ENCODE measurements at regions not wholly inside any gene's neighbourhood (a gene's known extent, or its start where the extent isn't known, plus 50 kb on each side); places are given as distances from the start of the nearest gene placed in this dataset.

DNA sequence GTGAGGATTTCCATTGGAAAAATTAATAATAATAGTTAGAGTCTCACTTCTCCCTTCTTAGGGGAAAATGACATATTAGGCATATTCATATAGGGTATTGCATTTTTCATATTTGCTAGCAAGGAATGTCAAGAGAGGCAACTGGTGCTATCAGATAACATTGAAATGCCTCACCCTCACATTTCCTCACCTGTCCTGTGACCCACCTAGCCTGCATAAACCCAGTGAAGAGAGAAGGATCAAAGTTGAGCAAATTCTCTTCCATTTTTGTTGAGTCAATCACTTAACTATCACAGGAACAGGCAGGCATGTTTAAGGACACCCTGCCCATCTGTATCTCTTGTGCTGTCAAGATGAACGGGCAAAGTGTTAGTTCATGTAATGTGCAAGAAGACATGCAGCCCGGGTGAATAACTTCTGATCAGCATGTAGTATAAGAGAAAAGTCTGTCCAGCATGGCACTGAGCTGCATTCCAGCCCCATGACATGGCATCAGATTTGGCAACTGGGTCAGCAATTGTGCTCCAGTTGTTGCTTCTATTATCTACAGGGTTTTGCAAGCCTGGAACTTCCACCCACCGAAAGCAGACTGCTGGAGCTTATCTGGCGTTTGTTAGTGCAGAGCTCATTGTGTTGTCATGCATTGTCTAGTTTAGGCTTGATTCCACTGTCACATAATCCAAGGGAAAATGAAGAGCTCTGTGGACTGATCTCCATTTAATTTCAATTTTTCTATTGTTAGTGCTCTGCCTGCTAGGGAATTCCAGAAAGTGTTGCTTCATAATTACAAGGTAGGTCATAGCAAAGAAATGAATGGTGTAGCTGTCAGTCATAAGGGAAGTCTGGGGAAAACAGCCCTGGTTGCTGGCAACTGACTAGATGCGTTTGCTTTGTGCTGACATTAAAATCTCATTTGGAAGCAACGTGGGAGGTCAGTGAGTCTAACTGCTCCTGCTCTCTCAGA is 138.4 kb upstream of the TNFAIP3 start:
- WGBS, 2 donors, result 46 to 57% methylated on average over 6 of the region's 6 CpGs
- no peaks in the 10 kb centered on the region for H3K36me3 ChIP-seq (ENCODE audit: low read depth, missing control alignments)
- intact Hi-C loops (cut with DNase I; ENCODE audit: low total_unique reads), result no loop called here

GRCh38 chr6:137729866-137730629 is 137.0 kb upstream of the TNFAIP3 start:
- Histone ChIP-seq H3K4me3 (no peak overlapping the region), H3K9me3 (no peaks in the 10 kb centered on the region), H3K27me3 (no peaks in the 10 kb centered on the region), H3K27ac (no peak overlapping the region), H3K4me1 (peaks cover 8% of the 10 kb centered on the region), H3K36me3 (ENCODE audit: low read depth, missing control alignments) (no peaks in the 10 kb centered on the region)
- no peak for DNase-seq
- no peak for TF ChIP-seq POLR2A (IDR thresholded peaks at IDR 0.05)
- TF ChIP-seq, protein P1, sequence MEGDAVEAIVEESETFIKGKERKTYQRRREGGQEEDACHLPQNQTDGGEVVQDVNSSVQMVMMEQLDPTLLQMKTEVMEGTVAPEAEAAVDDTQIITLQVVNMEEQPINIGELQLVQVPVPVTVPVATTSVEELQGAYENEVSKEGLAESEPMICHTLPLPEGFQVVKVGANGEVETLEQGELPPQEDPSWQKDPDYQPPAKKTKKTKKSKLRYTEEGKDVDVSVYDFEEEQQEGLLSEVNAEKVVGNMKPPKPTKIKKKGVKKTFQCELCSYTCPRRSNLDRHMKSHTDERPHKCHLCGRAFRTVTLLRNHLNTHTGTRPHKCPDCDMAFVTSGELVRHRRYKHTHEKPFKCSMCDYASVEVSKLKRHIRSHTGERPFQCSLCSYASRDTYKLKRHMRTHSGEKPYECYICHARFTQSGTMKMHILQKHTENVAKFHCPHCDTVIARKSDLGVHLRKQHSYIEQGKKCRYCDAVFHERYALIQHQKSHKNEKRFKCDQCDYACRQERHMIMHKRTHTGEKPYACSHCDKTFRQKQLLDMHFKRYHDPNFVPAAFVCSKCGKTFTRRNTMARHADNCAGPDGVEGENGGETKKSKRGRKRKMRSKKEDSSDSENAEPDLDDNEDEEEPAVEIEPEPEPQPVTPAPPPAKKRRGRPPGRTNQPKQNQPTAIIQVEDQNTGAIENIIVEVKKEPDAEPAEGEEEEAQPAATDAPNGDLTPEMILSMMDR (IDR thresholded peaks at IDR 0.05), result no peak
- WGBS, 2 donors, result 87% methylated on average over 6 of the region's 6 CpGs
- intact Hi-C loops (cut with DNase I; ENCODE audit: low total_unique reads), result no loop called here

More for the DNA sequence above, 138.4 kb upstream of the TNFAIP3 start:
- peak; percentile 50 for DNase-seq
- H3K4me1 ChIP-seq, result peaks cover 8% of the 10 kb centered on the region
- no peaks in the 10 kb centered on the region for H3K27me3 ChIP-seq
- H3K4me3 ChIP-seq, result no peak overlapping the region
- no peak overlapping the region for H3K27ac ChIP-seq
- no peak for TF ChIP-seq POLR2A (IDR thresholded peaks at IDR 0.05)
- TF ChIP-seq, protein P1 (IDR thresholded peaks at IDR 0.05), result no peak
- no peaks in the 10 kb centered on the region for H3K9me3 ChIP-seq

DNA sequence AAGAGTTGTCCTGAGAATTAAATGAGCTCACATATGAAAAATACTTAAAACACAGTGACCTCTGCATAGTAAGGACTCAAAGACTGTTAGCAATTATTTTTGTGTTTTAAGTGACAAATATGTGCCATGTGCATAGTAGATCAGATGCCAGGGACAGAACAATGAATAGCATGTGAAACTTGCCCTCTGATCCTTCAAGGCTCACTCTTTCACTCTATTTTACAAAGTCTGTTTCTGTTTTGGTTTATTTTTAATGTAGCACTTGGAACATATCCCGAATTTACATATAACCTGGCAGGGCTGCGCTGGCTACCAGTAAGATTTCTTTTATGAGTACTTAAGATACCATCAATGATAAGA is 135.5 kb upstream of the TNFAIP3 start:
- no peaks in the 10 kb centered on the region for H3K27me3 ChIP-seq
- no peaks in the 10 kb centered on the region for H3K9me3 ChIP-seq
- intact Hi-C loops (cut with DNase I; ENCODE audit: low total_unique reads), result no loop called here
- peaks cover 8% of the 10 kb centered on the region for H3K4me1 ChIP-seq
- TF ChIP-seq POLR2A (IDR thresholded peaks at IDR 0.05), result no peak
- no peak overlapping the region for H3K27ac ChIP-seq
- no peak overlapping the region for H3K4me3 ChIP-seq
- WGBS, 2 donors, result 91 to 94% methylated on average over 2 of the region's 2 CpGs
- DNase-seq, result no peak
- H3K36me3 ChIP-seq (ENCODE audit: low read depth, missing control alignments), result no peaks in the 10 kb centered on the region

DNA sequence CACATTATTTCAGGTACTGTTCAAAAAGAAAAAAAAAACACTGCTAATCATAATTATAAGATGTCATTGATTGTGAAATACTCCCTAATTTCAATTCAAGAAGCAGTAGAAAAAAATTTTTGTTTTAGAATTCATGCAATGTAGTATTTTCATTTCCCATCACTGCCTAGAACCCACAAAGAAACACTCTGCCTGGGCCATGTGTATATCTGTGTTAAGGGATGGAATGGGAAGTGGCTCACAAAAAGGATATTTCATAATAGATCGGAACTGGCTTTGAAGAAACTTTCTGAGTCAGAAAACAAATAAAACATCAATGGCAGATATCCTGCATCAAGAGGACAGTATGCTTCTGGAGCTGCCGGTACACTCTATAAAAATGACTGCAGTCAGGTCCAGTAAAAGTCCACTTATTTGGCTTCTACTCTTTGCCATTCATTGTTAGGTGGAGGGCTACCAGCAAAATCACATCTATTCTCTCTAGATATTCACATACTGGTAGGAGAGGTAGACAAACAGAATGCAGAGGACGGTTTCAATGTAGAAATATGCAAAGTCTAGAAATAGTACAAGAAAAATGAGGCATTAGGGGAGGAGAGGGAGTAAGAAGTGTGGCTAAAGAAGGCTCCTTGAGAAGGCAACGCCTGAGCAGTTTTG is 135.0 kb upstream of the TNFAIP3 start:
- H3K4me1 ChIP-seq, result peaks cover 8% of the 10 kb centered on the region
- no peaks in the 10 kb centered on the region for H3K36me3 ChIP-seq (ENCODE audit: low read depth, missing control alignments)
- TF ChIP-seq, protein P1 (IDR thresholded peaks at IDR 0.05), result no peak
- no peak for TF ChIP-seq POLR2A (IDR thresholded peaks at IDR 0.05)
- no peaks in the 10 kb centered on the region for H3K9me3 ChIP-seq
- intact Hi-C loops (cut with DNase I; ENCODE audit: low total_unique reads), result no loop called here
- 57 to 68% methylated on average over 4 of the region's 4 CpGs for WGBS, 2 donors
- H3K27ac ChIP-seq, result no peak overlapping the region
- H3K4me3 ChIP-seq, result no peak overlapping the region
- DNase-seq, result no peak
- no peaks in the 10 kb centered on the region for H3K27me3 ChIP-seq

- Histone ChIP-seq H3K27ac (no peak overlapping the region), H3K9me3 (no peaks in the 10 kb centered on the region), H3K4me3 (no peak overlapping the region), H3K4me1 (peaks cover 13% of the 10 kb centered on the region), H3K27me3 (no peaks in the 10 kb centered on the region), H3K36me3 (ENCODE audit: low read depth, missing control alignments) (no peaks in the 10 kb centered on the region)
- intact Hi-C loops (cut with DNase I; ENCODE audit: low total_unique reads), result no loop called here
- 84 to 92% methylated on average over 2 of the region's 2 CpGs for WGBS, 2 donors
- TF ChIP-seq, protein P1 (IDR thresholded peaks at IDR 0.05), result no peak
- no peak for TF ChIP-seq POLR2A (IDR thresholded peaks at IDR 0.05)
- no peak for DNase-seq
Measured at GRCh38 chr6:137733372-137733771, 133.7 kb upstream of the TNFAIP3 start.
